WERI-Rb-1 (cell line): ENCODE measurements at regions not wholly inside any gene's neighbourhood (a gene's known extent, or its start where the extent isn't known, plus 50 kb on each side); places are given as distances from the start of the nearest gene placed in this dataset.
A peak's percentile ranks its signal among the peaks of the same experiment; 100 is the strongest.
"Not testable (repeated sequence)": the region's sequence is repeated elsewhere in the genome, so short reads cannot be mapped to it uniquely, and the experiment has no call there.

Source experiments
- DNase-seq: peaks from one replicate; pipeline ENCODE4 v3.0.0-alpha.2; 2020
- H3K27ac ChIP-seq: fragments of 250-450 bp; sonication (Bioruptor Pico); 2 replicates; pipeline ENCODE4 v1.5.1; 2020; ENCODE audit warnings: mild to moderate bottlenecking, moderate library complexity
- H3K27me3 ChIP-seq: fragments of 250-450 bp; sonication (Bioruptor Pico); 2 replicates; pipeline ENCODE4 v1.5.1; 2021; ENCODE audit warnings: mild to moderate bottlenecking, low read depth, moderate library complexity; ENCODE audit not compliant: insufficient read depth, severe bottlenecking
- H3K36me3 ChIP-seq: fragments of 250-450 bp; sonication (Bioruptor Pico); 2 replicates; pipeline ENCODE4 v1.5.1; 2020; ENCODE audit warnings: mild to moderate bottlenecking, moderate library complexity
- H3K4me3 ChIP-seq: 2 replicates; pipeline ENCODE4 v1.5.1; 2011; ENCODE audit warnings: low read depth, mild to moderate bottlenecking, control low read depth, low read length
- H3K9me3 ChIP-seq: fragments of 250-450 bp; sonication (Bioruptor Pico); 2 replicates; pipeline ENCODE4 v1.5.1; 2021; ENCODE audit warnings: mild to moderate bottlenecking, moderate library complexity; ENCODE audit not compliant: severe bottlenecking
- TF ChIP-seq, protein P1 (sequence below): IDR thresholded peaks from 2 replicates; pipeline ENCODE4 v1.5.1; 2011; ENCODE audit warnings: low read depth, mild to moderate bottlenecking, control low read depth, inconsistent platforms, low read length

DNA sequence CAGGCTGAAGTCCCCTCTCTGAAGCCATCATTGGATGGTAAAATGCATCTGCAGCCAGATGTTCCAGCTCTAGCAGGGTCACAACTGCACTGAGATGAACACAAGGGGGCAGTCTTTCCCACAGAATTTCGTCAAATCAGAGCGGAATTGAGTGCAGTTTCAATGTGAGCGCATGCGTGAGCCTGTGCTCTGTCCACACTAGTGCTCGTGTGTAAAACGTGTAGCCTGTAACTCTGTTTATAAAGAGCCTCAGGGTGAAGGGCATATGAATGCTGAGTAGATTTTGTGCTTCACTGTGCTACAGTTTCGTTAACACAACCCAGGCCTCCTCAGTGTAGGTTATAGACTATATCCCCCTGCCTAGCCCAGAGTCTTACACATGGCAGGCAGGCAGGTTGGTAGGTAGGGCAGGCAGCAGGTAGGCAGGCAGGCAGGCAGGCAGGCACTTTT, 92.7 kb upstream of the GOLGA6L4 start:
- Histone ChIP-seq H3K27me3 (no peaks in the 10 kb centered on the region), H3K9me3 (no peaks in the 10 kb centered on the region), H3K36me3 (no peaks in the 10 kb centered on the region), H3K27ac (no peak overlapping the region), H3K4me3 (peak overlapping the region; percentile 27)
- DNase-seq = peak; percentile 78
- TF ChIP-seq, protein P1, sequence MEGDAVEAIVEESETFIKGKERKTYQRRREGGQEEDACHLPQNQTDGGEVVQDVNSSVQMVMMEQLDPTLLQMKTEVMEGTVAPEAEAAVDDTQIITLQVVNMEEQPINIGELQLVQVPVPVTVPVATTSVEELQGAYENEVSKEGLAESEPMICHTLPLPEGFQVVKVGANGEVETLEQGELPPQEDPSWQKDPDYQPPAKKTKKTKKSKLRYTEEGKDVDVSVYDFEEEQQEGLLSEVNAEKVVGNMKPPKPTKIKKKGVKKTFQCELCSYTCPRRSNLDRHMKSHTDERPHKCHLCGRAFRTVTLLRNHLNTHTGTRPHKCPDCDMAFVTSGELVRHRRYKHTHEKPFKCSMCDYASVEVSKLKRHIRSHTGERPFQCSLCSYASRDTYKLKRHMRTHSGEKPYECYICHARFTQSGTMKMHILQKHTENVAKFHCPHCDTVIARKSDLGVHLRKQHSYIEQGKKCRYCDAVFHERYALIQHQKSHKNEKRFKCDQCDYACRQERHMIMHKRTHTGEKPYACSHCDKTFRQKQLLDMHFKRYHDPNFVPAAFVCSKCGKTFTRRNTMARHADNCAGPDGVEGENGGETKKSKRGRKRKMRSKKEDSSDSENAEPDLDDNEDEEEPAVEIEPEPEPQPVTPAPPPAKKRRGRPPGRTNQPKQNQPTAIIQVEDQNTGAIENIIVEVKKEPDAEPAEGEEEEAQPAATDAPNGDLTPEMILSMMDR = peak; percentile 84

DNA sequence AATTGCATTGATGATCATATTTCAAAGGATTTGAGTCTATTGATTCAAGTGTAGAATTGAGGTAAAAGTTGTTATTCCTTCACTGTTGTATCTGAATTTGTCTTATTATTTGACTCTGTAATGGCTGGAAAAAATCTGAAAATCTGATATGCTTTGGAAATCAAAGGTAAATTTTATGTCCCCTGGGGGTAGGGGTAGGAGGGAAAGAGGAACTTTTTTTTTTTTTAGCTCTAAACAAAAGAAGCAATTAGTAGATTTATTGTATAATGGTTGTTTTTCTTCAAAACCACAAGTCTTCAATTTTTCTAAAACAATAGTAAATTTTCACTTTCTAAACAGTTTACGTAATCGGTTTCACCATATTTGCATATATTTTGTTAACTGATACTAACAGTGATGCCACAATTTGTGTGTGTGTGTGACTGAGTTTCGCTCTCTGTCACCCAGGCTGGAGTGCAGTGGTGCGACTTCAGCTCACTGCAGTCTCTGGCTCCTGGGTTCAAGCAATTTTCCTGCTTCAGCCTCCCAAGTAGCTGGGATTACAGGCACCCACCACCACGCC, 91.7 kb upstream of the GOLGA6L4 start:
- Histone ChIP-seq H3K9me3 (no peaks in the 10 kb centered on the region), H3K27me3 (no peaks in the 10 kb centered on the region), H3K36me3 (no peaks in the 10 kb centered on the region), H3K4me3 (no peak overlapping the region), H3K27ac (no peak overlapping the region)
- DNase-seq = no peak
- TF ChIP-seq, protein P1 = no peak

DNA sequence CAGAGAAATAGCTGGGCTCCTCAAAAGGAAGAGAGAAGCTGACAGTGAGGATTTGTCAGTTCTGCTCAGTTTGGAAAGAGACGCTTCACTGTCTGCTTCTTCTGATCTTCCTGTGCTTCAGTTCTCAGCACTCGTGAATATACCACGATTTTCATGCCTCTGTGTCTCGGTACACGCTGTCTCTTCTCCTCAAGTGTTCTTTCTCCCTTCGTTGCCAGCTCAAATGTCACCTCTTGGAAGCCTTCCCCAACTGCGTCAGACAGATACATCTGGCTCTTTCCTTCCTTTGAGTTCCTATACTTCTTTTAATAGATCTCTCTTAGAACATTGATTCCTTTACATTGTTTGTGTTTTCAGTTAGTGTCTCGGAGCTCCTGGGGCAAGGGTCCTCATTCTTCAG, 90.6 kb upstream of the GOLGA6L4 start:
- not testable (repeated sequence) for H3K27me3 ChIP-seq, H3K4me3 ChIP-seq, DNase-seq, H3K9me3 ChIP-seq, H3K36me3 ChIP-seq, H3K27ac ChIP-seq

DNA sequence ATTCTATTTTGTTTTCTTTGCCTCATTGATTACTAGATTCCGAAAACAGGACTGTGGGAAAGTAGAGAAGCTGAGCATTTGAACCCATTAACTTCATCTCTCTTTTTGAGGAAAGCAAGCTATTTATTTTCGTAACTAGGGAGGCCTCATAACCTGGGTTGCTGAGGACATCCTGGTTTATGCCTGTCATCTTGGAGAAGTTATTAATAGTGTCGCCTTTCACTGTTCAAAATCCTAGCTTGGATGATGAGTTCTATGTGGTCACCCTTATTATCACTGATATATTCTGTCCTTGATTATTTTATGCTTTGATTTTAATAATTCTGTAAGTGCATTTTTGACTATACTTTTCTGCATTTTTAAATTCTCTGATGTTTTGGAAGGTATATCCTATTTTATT, 89.3 kb upstream of the GOLGA6L4 start:
- not testable (repeated sequence) for H3K27me3 ChIP-seq, H3K4me3 ChIP-seq, H3K9me3 ChIP-seq, H3K36me3 ChIP-seq, H3K27ac ChIP-seq, DNase-seq

DNA sequence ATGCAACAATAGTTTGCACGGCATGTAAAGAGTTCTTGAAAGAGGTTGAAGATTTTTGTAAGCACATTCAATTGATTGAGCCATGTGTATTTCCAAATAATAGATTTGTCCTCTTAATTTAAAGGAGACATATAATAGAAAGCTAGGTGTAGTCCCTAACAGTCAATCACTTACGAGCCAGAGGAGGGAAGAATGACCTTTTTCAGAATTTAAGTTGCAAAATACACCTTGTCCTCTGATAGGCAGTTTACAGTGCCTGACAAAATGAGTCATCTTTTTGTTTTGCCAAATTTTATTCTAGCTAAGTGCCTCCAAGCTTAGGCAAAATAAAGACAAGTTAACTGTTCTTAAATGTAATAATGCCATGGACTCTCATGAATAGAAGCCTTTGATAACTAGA, 88.3 kb upstream of the GOLGA6L4 start:
- H3K27ac ChIP-seq, H3K9me3 ChIP-seq, DNase-seq, H3K36me3 ChIP-seq, H3K27me3 ChIP-seq, H3K4me3 ChIP-seq: not testable (repeated sequence)

DNA sequence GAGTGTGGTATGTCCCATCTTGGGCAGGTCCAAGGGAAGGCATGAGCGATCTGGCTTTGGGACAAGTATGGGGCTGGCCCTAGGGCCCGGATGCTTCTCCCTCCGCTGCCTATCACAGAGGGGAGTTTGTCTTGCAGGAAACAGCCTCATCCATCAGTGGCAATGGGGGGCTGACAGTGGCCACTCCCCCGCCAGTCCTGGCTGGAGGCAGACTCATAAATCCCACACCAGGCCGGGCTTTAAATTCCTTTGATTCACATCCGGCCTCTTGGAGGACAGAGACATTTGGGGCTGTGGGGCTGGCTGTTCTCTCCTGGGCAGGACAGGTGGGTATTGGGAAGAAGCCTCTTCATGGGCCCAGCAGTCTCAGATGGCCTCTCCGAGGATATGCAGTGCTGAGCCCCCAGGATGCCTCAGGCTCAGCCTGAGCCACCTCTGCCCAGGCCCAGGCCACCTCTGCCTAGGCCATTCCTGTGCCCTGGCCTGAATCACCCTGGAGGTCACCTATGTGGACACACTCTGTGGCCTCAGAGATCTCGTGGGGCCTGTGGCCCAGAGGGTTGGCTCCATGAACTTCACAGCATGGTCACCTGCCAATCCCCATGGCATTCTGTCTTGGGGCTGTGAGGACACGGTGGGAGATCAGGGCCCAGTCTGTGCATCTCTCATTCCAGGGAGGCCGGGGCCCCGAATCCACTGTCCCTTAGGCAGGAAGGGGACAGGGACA, 84.2 kb upstream of the GOLGA6L4 start:
- TF ChIP-seq, protein P1 = no peak
- Histone ChIP-seq H3K27ac (no peak overlapping the region), H3K9me3 (no peaks in the 10 kb centered on the region), H3K27me3 (no peaks in the 10 kb centered on the region), H3K4me3 (no peak overlapping the region), H3K36me3 (no peaks in the 10 kb centered on the region)
- DNase-seq = no peak

DNA sequence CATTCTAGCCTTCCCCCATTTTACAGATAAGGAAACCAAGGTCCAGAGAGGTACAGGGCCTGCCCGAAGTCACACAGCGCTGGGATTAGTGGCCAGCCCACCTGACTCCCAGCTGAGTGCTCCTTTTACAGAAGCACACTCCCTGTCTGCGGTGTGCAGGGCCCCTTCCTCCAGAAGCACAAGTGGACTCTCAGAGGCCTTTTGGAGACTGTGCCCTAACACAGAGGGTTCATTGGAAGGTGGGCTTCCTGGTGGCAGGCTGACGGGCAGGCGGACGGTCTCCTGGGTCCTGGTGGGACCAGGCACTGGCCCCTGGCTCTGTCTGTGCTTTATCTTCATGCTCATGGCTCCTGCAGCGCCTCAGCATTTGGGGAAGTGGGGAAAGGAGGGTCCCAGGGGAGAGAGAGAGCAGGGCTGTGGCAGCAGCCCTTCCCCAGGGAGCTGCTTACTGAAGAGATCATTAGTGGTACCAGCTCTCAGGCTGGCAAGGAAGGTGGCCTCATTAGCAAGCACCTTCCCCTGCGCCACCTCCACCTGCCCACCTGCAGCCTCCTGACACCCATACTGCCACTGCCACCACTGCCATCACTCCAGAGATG, 83.1 kb upstream of the GOLGA6L4 start:
- H3K4me3 ChIP-seq, H3K27ac ChIP-seq, H3K9me3 ChIP-seq, H3K27me3 ChIP-seq, DNase-seq, H3K36me3 ChIP-seq: not testable (repeated sequence)

DNA sequence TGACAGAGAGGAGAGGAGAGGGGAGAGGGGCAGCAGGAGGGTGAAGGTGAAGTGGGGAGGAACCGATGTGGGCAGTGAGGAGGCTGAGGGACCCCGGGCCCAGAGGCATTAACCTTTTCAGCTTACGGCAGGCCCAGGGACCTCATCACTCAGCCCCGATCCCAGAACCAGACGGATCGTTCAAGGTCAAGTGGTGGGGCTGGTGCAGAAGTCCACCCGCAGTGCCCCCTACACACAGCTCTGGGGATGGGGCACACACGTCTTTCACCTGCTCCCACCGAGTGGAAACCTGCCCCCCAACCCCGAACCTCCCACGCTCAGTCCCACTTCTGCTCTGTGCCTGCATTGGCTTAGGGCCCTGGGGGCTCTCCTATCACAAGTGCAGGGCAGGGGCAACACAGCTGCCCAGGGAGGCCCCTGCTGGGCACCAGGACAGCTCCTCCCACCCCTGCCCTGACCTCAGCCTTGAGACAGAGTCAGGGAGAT, 81.9 kb upstream of the GOLGA6L4 start:
- not testable (repeated sequence) for H3K27ac ChIP-seq, H3K9me3 ChIP-seq, H3K36me3 ChIP-seq, H3K27me3 ChIP-seq, DNase-seq, H3K4me3 ChIP-seq

DNA sequence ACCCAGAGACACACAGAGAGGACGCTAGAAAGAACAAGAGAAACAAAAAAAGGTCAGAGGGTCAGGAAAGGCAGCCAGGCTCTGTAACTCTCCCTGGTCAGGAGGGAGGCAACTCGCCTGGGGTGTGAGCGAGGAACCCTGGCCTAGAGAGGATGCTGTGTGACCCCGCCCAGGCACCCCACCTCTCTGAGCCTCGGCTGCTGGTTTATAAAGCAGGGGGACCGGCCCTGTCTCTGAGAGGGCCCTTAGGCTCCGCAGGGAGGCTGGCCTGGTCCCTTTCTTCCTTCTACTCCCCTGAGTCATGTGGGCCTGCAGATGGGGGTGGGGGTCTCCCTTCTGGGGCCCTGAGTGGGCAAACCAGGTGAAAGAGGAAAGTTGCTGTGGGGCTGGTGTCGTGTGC, 81.3 kb upstream of the GOLGA6L4 start:
- not testable (repeated sequence) for H3K36me3 ChIP-seq, H3K27ac ChIP-seq, H3K4me3 ChIP-seq, H3K9me3 ChIP-seq, H3K27me3 ChIP-seq, DNase-seq

DNA sequence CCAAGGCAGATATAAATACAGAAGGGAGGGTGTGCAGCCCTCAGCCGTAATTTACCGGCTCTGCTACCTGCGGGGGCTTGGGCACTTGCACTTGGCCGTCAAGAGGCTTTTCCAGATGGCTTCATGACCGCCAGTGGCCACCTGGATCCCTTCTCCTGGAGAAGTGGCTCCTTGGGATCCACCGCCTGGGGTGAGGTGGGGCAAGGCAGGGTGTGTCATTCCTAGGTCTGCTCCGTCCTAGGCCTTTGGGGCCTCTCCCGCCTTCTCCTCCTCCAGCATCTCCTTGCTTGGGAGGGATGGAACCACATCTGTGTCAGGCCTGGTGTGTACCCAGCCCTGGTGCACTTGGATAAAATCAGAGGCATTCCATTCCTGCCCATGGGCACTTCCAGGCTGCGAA, 80.8 kb upstream of the GOLGA6L4 start:
- H3K27ac ChIP-seq, H3K9me3 ChIP-seq, H3K36me3 ChIP-seq, DNase-seq, H3K4me3 ChIP-seq, H3K27me3 ChIP-seq: not testable (repeated sequence)

DNA sequence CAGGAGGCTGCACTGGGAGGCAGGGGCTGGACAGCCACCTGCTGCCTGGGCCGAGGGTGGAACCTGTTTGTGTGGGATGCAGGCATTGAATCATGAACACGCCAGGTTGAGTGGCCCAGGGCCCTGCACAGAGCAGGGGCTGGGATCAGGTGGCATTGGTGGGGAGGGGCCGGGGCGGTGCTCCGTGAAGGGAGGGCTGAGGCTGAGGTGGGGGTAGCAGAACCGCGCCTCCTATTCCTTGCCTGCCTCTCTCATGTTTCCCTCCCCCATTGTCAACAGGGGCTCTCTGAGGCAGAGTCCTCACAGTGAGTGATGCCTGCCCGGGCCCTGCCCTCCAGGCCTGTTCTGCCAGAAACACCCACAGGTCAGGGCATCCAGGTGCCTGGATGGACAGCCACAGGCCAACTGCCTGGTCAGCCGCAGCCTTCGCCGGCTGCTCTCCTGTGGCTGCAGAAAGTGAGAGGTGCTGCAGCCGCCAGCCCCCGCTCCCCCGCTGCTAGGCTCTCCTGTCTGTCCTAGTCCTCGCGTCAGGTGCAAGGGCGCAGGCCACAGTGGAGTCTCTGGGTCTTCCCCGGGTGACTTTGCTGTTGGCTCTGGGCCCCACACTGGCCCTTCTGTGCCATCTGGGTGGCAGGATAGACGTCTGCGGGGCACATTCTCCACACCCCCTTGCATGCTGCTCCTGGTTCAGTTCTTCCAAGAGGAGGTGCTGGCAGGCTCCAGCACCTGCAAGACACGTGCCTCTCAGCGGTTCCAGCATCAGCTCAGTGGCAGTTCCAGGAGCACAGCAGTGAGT, 79.6 kb upstream of the GOLGA6L4 start:
- H3K27ac ChIP-seq, H3K36me3 ChIP-seq, DNase-seq, H3K27me3 ChIP-seq, H3K9me3 ChIP-seq, H3K4me3 ChIP-seq: not testable (repeated sequence)
